Left ventricle myocardium superior (tissue), 1 donor: ENCODE measurements at regions not wholly inside any gene's neighbourhood (a gene's known extent, or its start where the extent isn't known, plus 50 kb on each side); places are given as distances from the start of the nearest gene placed in this dataset.

Experiments
- ATAC-seq: fragments of 200-7000 bp; cut with Tn5 transposase; one replicate; pipeline ENCODE4 v1.9.1; 2020; ENCODE audit warnings: mild to moderate bottlenecking, moderate library complexity
- DNase-seq: peaks from one replicate; pipeline ENCODE4 v3.0.0-alpha.2; 2020
- intact Hi-C: fragments of 100-400 bp; cut with micrococcal nuclease; formaldehyde crosslinking; loops from one replicate; pipeline ENCODE4 v1.11.0; 2022
- donor health status: DM: no; HTN: yes; CAD: no; lungs with severe emphysema.

- ATAC-seq (no peak), DNase-seq (no peak)
- intact Hi-C loops, result no loop called here
Measured at GRCh38 chr1:209222826-209223225, 360.7 kb upstream of the CAMK1G start.

- no peak for ATAC-seq
- intact Hi-C loops, result no loop called here
- DNase-seq, result no peak
Measured at GRCh38 chr1:209223791-209224190, 359.7 kb upstream of the CAMK1G start.

DNA sequence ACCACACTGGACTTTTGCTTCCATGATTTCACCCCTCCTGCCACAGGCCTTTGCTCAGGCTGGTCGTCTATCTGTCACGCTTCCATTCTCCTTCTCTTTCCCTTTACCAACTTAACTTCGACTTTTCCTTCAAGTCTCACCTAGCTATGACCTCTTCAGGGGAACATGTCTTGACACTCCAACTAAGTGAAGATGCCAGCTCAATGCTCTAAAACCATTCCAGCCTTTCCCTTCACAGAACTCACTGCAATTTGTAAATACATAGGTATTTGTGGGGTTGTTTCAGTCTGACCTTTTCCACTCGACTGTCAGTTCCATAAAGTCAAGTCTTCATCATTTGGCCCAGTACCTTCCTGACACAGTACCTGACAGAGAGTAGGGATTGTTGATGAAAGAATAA is 358.6 kb upstream of the CAMK1G start:
- intact Hi-C loops, result no loop called here
- ATAC-seq (no peak), DNase-seq (no peak)

DNA sequence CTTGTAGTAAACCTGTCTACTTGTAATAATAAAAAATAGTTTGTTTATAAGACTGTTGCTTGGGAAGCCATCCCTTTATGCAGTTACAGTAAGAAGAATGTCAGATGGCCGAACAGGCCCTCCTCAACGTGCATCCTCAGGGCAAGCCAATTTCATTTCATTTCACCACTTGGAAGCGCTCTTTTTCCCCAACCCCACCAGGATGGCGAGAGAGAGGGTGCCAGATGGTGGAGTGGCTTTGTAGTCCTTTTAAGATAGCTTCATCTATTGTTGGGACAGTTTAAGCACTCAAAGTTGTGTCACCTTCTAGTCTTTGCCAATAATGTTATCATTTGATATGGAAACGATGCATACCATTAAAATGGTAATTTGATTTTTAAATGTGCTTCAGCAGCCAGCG is 356.3 kb upstream of the CAMK1G start:
- no peak for ATAC-seq
- no peak for DNase-seq
- intact Hi-C loops, result no loop called here

- DNase-seq, result no peak
Measured at GRCh38 chr1:209227941-209228340, 355.6 kb upstream of the CAMK1G start.

DNA sequence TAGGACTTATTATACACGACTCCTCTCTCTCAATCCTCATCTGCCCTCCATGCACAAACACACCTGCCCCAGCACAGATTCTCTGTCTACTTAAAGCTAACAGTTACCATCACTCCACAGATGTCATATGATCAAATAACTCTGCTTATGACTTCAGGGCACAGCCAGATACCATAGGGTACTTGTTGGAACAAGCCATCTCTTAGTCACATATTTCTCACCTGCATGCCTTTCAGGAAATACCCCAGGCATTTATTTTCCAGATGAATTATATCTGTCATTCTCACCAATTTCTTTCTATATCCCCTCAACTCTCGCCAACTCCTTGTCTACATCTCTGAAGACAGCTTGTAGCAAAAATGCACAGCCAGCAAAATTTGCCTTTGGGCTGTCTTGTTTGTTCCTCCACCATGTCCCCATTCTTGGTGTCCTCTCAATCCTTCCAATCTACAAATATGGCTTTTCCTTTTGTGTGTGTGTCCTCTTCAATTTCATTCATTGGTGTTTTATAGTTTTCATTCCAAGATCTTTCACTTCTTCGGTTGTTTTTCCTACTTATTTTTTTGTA is 353.9 kb upstream of the CAMK1G start:
- intact Hi-C loops, result no loop called here
- ATAC-seq, result no peak
- no peak for DNase-seq

More at GRCh38 chr1:209227941-209228340, 355.6 kb upstream of the CAMK1G start:
- intact Hi-C loops, result no loop called here
- ATAC-seq, result no peak

DNA sequence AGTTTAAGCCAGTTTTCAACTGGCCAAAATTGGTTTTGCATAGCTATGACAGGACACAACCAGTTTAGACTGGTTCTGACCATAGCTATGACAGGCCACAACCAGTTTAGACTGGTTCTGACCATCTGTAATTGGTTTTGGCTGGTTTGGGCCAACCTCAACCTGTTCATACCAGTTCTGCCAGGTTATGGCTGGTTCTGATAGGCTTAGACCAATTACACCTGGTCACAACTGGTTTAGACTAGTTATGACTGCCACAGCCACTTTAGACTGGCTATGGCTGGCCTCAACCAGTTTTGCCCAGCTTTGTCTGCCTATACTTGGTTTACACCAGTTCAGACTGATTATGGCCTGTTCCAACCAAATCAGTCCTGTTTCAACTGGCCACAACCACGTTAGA is 353.2 kb upstream of the CAMK1G start:
- ATAC-seq (no peak), DNase-seq (no peak)
- intact Hi-C loops, result no loop called here

DNA sequence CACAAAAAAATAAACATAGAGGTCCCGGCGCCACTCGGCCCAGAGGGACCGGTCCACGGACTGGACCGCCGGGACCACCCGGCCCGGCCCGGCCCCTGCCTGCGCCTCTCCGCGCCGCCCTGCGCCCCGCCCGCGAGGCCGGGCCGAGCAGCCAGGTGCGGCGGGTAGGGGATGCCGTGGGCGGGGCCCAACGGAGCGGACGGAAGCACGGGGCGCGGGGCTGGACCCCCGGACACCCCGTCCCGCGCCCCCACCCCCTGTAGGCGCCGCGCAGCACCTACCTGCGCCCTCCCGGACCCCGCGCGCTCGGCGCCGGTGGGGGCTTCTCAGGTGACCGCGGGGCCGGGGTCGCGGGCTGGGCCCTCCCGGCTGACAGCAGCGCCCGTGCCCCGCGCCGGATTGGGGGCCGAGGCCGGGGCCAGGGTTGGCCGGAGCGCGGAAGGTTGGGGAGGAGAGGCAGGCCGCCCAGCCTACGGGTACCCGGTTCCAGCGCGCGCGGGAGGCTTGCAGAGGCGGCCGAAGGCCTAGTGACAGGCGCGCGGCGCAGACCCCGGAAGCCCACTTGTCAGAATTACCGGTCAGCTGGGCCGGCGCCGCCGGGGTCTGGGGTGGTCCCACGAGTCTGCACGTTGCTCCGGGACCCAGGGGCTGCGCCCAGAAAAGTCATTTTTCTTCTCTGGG is 351.9 kb upstream of the CAMK1G start:
- intact Hi-C loops, result no loop called here
- DNase-seq (no peak), ATAC-seq (no peak)

DNA sequence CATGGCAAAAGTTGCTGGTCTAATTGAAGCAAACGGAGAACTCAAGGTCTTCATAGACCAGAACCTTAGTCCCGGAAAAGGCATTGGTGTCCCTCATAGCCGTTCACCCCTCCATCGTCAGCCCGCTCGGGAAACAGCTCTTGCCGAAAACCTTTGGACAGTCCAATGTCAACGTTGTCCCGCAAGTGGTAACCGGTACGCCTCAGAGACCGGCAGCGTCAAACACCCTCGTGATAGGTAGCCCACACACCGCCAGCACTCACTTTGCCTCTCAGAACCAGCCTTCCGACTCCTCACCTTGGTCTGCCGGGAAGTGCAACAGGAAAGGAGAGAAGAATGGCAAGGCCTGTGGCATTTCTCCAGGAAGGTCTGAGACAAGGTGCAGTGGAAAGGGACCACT is 351.3 kb upstream of the CAMK1G start:
- ATAC-seq, result no peak
- DNase-seq, result no peak

GRCh38 chr1:209232759-209233158 is 350.8 kb upstream of the CAMK1G start:
- DNase-seq (no peak), ATAC-seq (no peak)
- intact Hi-C loops, result no loop called here

More for the DNA sequence above, 351.3 kb upstream of the CAMK1G start:
- intact Hi-C loops, result no loop called here

- ATAC-seq, result no peak
- no peak for DNase-seq
- intact Hi-C loops, result no loop called here
Measured at GRCh38 chr1:209235166-209235565, 348.3 kb upstream of the CAMK1G start.

DNA sequence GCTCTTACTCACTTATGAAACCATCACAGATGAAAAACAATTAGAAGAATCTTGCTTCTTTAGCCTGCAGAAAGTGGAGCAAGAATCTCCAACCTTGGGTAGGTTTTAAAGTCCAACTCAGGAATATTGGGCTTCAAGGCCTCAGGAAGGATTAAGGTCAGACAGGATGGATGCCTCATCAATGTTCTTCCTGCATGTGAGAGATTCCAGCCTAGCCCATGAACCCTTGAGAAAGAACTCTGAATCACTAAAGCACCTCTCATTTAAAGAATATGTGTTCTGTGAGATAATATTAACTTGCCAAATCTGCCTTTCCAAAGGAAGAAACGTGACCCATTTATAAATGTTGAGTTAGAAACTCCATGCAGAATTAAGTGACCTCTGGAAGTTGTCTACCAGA is 345.2 kb upstream of the CAMK1G start:
- intact Hi-C loops, result no loop called here
- DNase-seq (no peak), ATAC-seq (no peak)

- ATAC-seq (no peak), DNase-seq (no peak)
- intact Hi-C loops, result no loop called here
Measured at GRCh38 chr1:209240351-209240750, 343.2 kb upstream of the CAMK1G start.

- no peak for DNase-seq
- no peak for ATAC-seq
- intact Hi-C loops, result no loop called here
Measured at GRCh38 chr1:209241487-209241886, 342.0 kb upstream of the CAMK1G start.

- peak; percentile 51 for ATAC-seq
- intact Hi-C loops, result no loop called here
- no peak for DNase-seq
Measured at GRCh38 chr1:209248649-209249279, 334.8 kb upstream of the CAMK1G start.

GRCh38 chr1:209249280-209249670 is 334.2 kb upstream of the CAMK1G start:
- intact Hi-C loops, result no loop called here
- DNase-seq (no peak), ATAC-seq (no peak)

DNA sequence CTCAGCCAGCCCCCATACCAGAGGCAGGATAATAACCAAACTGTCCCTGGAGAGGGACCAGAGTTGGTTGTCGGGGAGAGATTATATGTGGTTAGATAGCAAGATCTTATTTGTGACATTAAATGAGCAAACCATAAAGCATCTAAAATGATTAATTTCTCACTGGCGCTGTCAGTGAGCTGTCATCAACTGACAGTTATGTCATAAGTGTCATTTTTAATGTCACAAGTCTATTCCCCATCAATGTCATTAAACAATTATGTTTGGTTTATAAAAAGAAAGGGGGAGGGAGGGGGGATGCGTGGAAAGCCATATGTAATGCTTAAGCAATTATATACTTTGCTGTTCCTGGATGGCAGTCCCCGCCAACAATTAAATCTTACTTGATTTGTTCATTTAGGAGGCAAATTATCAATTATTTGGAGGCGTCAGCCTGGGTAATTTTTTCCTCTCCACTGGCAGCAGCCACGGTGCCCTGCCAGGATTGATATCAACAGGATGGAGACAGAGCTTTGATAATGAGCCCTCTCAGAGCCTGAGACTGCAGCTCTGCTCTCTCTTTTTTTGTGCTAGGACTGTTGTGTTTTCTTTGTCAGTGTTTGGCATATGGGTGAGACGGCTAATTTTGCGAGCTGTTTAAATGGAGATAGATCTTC is 333.6 kb upstream of the CAMK1G start:
- intact Hi-C loops, result no loop called here
- ATAC-seq (no peak), DNase-seq (no peak)

GRCh38 chr1:209250861-209251636 is 332.5 kb upstream of the CAMK1G start:
- no peak for DNase-seq
- intact Hi-C loops, result no loop called here
- no peak for ATAC-seq

DNA sequence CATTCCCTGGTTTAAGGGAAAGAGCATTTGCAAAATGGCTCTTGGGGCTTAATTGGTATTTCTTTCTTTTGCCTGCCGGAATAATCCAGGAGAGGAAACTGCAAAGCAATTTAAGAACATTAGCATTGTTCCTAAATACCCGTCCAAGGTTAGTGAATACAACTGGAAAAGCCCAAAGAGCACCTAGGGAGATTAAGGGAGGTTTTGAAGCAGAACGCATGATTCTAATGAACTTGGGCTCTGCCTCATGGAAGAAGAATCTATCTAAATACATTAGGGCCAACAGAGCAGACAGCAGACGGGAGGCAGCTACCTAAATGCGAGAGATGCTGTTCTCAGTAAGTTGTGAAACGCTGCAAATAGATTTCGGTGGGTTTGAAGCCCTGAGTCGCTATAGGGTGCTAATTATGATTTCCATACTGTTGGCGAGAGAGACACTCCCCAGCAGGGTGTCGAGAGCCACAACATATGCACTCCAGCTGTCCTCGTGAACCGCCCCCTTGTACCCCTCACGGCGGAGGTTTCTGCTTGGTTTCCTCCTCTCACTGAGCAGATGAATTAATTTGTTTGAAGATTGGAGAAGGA is 326.7 kb upstream of the CAMK1G start:
- no peak for DNase-seq
- intact Hi-C loops, result no loop called here
- no peak for ATAC-seq
